SK-N-SH (cell line): ENCODE measurements at regions not wholly inside any gene's neighbourhood (a gene's known extent, or its start where the extent isn't known, plus 50 kb on each side); places are given as distances from the start of the nearest gene placed in this dataset.

Experiments
- CTCF ChIA-PET: fragments of 300-600, 350-600 bp; formaldehyde crosslinking; extraction: SDS; loops from one replicate; lab custom pipeline; 2021; lab: Yijun Ruan, JAX
- POLR2A ChIA-PET: fragments of 350-600 bp; sonication (Branson Sonifier 250); formaldehyde crosslinking; extraction: SDS; loops from one replicate; lab custom pipeline; 2020; ENCODE audit warnings: antibody characterized with exemption, inconsistent platforms; lab: Yijun Ruan, JAX
- DNase-seq: peaks from one replicate; pipeline ENCODE4 v3.0.0; 2012
- H2AFZ ChIP-seq: fragments of 200-600 bp; sonication (generic); 2 replicates; pipeline ENCODE4 v1.8.1; 2016; ENCODE audit warnings: antibody characterized with exemption, mild to moderate bottlenecking, low read depth
- H3F3A ChIP-seq: fragments of 200-600 bp; sonication (generic); replicated peaks from 2 replicates; pipeline ENCODE3; 2016; ENCODE audit warnings: antibody characterized with exemption, mild to moderate bottlenecking; ENCODE audit not compliant: insufficient read depth
- H3K27ac ChIP-seq, 2 experiments: fragments of 200-500 bp in 1 of 2; fragments of 200-600 bp in 1 of 2; sonication (Bioruptor generic) in 1 of 2; sonication (generic), shearing (Covaris generic) in 1 of 2; 2 replicates each; pipeline versions ENCODE4 v1.5.1 to v1.6.1; 2014 to 2016; ENCODE audit warnings: low read depth in 2 of 2, inconsistent platforms in 1 of 2, low read length in 1 of 2, mild to moderate bottlenecking in 1 of 2, mixed read lengths in 1 of 2
- H3K27me3 ChIP-seq: fragments of 200-600 bp; sonication (generic), shearing (Covaris generic); 2 replicates; pipeline ENCODE4 v1.6.1; 2016; ENCODE audit warnings: mixed run types; ENCODE audit not compliant: insufficient read depth
- H3K36me3 ChIP-seq, 2 experiments: fragments of 200-500 bp in 1 of 2; fragments of 200-600 bp in 1 of 2; sonication (Bioruptor generic) in 1 of 2; sonication (generic) in 1 of 2; replicated peaks in 1 of 2; 2 replicates each; pipeline versions ENCODE3 to v1.5.1; 2014 to 2016; ENCODE audit warnings: low read length in 1 of 2, mild to moderate bottlenecking in 1 of 2; ENCODE audit not compliant: insufficient read depth in 2 of 2, control insufficient read depth in 1 of 2
- H3K4me1 ChIP-seq, 2 experiments: fragments of 200-500 bp in 1 of 2; fragments of 200-600 bp in 1 of 2; sonication (Bioruptor generic) in 1 of 2; sonication (generic), shearing (Covaris generic) in 1 of 2; 2 replicates each; pipeline versions ENCODE4 v1.5.1 to v1.6.1; 2014 to 2016; ENCODE audit warnings: low read depth in 1 of 2, low read length in 1 of 2, mixed run types in 1 of 2; ENCODE audit not compliant: insufficient read depth in 2 of 2, control insufficient read depth in 1 of 2
- H3K4me2 ChIP-seq: fragments of 200-600 bp; sonication (generic), shearing (Covaris generic); 2 replicates; pipeline ENCODE4 v1.6.1; 2017; ENCODE audit warnings: mixed run types
- H3K4me3 ChIP-seq, 2 experiments: fragments of 200-500 bp in 1 of 2; fragments of 200-600 bp in 1 of 2; sonication (Bioruptor generic) in 1 of 2; sonication (generic), shearing (Covaris generic) in 1 of 2; 2 replicates each; pipeline versions ENCODE4 v1.5.1 to v1.8.1; 2014 to 2016; ENCODE audit warnings: low read depth in 2 of 2, inconsistent platforms in 1 of 2, low read length in 1 of 2, mild to moderate bottlenecking in 1 of 2, mixed read lengths in 1 of 2, moderate library complexity in 1 of 2
- H3K79me2 ChIP-seq: fragments of 200-600 bp; sonication (generic); 2 replicates; pipeline ENCODE4 v1.8.1; 2017; ENCODE audit warnings: mild to moderate bottlenecking; ENCODE audit not compliant: insufficient read depth
- H3K9ac ChIP-seq: fragments of 200-600 bp; sonication (generic); 2 replicates; pipeline ENCODE4 v1.6.1; 2017; ENCODE audit warnings: mixed run types
- H3K9me2 ChIP-seq: fragments of 200-600 bp; sonication (generic); 2 replicates; pipeline ENCODE4 v1.6.1; 2017; ENCODE audit warnings: mixed run types
- H3K9me3 ChIP-seq: fragments of 200-600 bp; sonication (generic); 2 replicates; pipeline ENCODE4 v1.6.1; 2017; ENCODE audit warnings: mixed run types, mild to moderate bottlenecking, moderate library complexity
- H4K20me1 ChIP-seq: fragments of 200-600 bp; sonication (generic); 2 replicates; pipeline ENCODE4 v1.6.1; 2017; ENCODE audit warnings: mild to moderate bottlenecking, mixed run types; ENCODE audit not compliant: insufficient read depth
- EP300 ChIP-seq, 2 experiments: IDR thresholded peaks; 2 replicates each; pipeline versions ENCODE4 v1.4.0 to v1.6.1; 2012; ENCODE audit warnings: borderline replicate concordance in 1 of 2, low read depth in 1 of 2, low read length in 1 of 2
- EZH2phosphoT487 ChIP-seq: fragments of 200-600 bp; sonication (generic); IDR thresholded peaks from 2 replicates; pipeline ENCODE4 v1.6.1; 2017; ENCODE audit warnings: low read depth, mixed run types, mild to moderate bottlenecking, antibody characterized with exemption, moderate library complexity, borderline replicate concordance
- FOXJ3 ChIP-seq: sonication (generic); formaldehyde crosslinking; IDR thresholded peaks from 2 replicates; pipeline ENCODE4 v1.5.1; 2020; ENCODE audit warnings: mild to moderate bottlenecking, missing genetic modification reagents
- FOXM1 ChIP-seq: IDR thresholded peaks from 2 replicates; pipeline ENCODE4 v1.4.0; 2012; ENCODE audit warnings: low read depth, mild to moderate bottlenecking
- IRF3 ChIP-seq: fragments of 150-350 bp; IDR thresholded peaks from 2 replicates; pipeline ENCODE4 v1.6.1; 2016; ENCODE audit warnings: mild to moderate bottlenecking, low read depth, low read length
- MEF2A ChIP-seq: IDR thresholded peaks from 2 replicates; pipeline ENCODE4 v1.4.0; 2012; ENCODE audit warnings: low read depth, borderline replicate concordance
- MXI1 ChIP-seq: IDR thresholded peaks from 2 replicates; pipeline ENCODE4 v1.6.1; 2012; ENCODE audit warnings: mild to moderate bottlenecking, low read depth, low read length, improper control_type of control experiment
- NFIC ChIP-seq: IDR thresholded peaks from 2 replicates; pipeline ENCODE4 v1.4.0; 2012; ENCODE audit warnings: borderline replicate concordance
- NRF1 ChIP-seq: IDR thresholded peaks from 2 replicates; pipeline ENCODE4 v1.6.1; 2012; ENCODE audit warnings: low read depth, mild to moderate bottlenecking, low read length
- POLR2AphosphoS5 ChIP-seq: IDR thresholded peaks from 2 replicates; pipeline ENCODE4 v1.6.1; 2012; ENCODE audit warnings: low read depth, low read length
- RCOR1 ChIP-seq: fragments of 150-350 bp; IDR thresholded peaks from 2 replicates; pipeline ENCODE4 v1.6.1; 2017; ENCODE audit warnings: antibody characterized with exemption, low read length
- REST ChIP-seq: IDR thresholded peaks from 2 replicates; pipeline ENCODE4 v1.6.1; 2012; ENCODE audit warnings: mild to moderate bottlenecking, low read depth, low read length, moderate library complexity
- RFX5 ChIP-seq: IDR thresholded peaks from 2 replicates; pipeline ENCODE4 v1.6.1; 2012; ENCODE audit warnings: mild to moderate bottlenecking, improper control_type of control experiment, low read length
- RXRA ChIP-seq: IDR thresholded peaks from 2 replicates; pipeline ENCODE4 v1.4.0; 2012; ENCODE audit warnings: low read depth, mild to moderate bottlenecking, borderline replicate concordance
- SIN3A ChIP-seq: IDR thresholded peaks from 2 replicates; pipeline ENCODE4 v1.6.1; 2012; ENCODE audit warnings: low read depth, mild to moderate bottlenecking, low read length, moderate library complexity, borderline replicate concordance
- TCF12 ChIP-seq: IDR thresholded peaks from 2 replicates; pipeline ENCODE4 v1.4.0; 2012
- TEAD4 ChIP-seq: IDR thresholded peaks from 2 replicates; pipeline ENCODE4 v1.4.0; 2012; ENCODE audit warnings: mild to moderate bottlenecking, borderline replicate concordance; ENCODE audit not compliant: insufficient read depth
- USF2 ChIP-seq: fragments of 150-350 bp; IDR thresholded peaks from 2 replicates; pipeline ENCODE4 v1.6.1; 2017; ENCODE audit warnings: antibody characterized with exemption, low read length, low read depth, borderline replicate concordance
- YY1 ChIP-seq: IDR thresholded peaks from 2 replicates; pipeline ENCODE4 v1.4.0; 2012; ENCODE audit warnings: low read depth, mild to moderate bottlenecking
- WGBS: methylation state at CpG from one replicate; pipeline ENCODE4 v1.1.6; 2017; ENCODE audit warnings: low lambda C conversion rate; 5-methylcytosine and 5-hydroxymethylcytosine counted together

DNA sequence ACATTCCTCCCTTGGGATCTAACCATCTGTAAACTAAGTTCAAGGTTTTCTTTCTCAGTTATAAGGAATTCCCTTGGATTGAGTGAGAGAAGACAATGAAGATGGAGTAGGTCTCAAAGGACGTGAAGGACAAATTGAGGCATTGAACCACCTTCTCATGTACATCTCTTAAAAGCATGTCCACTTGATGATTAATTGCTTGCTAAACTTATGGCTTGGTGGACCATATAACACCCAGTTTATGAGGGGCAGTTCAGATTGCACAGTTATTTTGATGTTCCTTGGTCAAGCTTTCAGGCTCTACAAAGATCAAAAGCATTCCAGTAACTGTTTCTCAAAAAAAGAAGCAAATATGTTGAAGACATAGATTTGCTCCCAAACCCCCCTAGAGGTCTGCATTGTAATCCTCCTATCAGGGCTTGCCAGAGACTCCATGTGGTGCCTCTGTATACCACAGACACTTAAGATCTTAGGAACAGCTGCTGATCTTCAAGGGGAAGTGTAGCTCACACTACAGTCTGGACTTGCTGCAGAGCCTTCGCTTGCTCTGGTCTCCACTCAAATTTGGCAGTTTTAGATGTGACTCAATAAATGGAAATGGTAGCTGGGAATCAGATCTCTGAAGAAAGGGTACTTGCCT lies 56.9 kb upstream of the ALDH1A1 start:
- H2AFZ ChIP-seq = no peak overlapping the region
- H3F3A ChIP-seq = no peaks in the 10 kb centered on the region
- no peak for DNase-seq
- no peaks in the 10 kb centered on the region for H4K20me1 ChIP-seq
- H3K9me3 ChIP-seq = no peaks in the 10 kb centered on the region
- no peak overlapping the region for H3K27ac ChIP-seq
- H3K79me2 ChIP-seq = no peaks in the 10 kb centered on the region
- WGBS = 12% methylated on average over 2 of the region's 2 CpGs
- TF ChIP-seq FOXJ3 (CRISPR knock-in tag) (no peak), YY1 (no peak), MEF2A (no peak), RFX5 (no peak), SIN3A (no peak), REST (no peak), EZH2phosphoT487 (no peak), RCOR1 (no peak), TCF12 (no peak), POLR2AphosphoS5 (no peak), FOXM1 (no peak), TEAD4 (no peak), RXRA (no peak), MXI1 (no peak), IRF3 (no peak), EP300 (IDR thresholded peaks at IDR 0.05; ENCODE audit: borderline replicate concordance in 1 of 2, low read depth in 1 of 2, low read length in 1 of 2) (no peak), NFIC (no peak), NRF1 (no peak), USF2 (no peak)
- TF ChIP-seq, all 33 proteins: peak for 0
- Histone ChIP-seq H3K4me2 (no peak overlapping the region), H3K4me1 (no peaks in the 10 kb centered on the region), H3K4me3 (no peak overlapping the region), H3K27me3 (peaks cover 16% of the 10 kb centered on the region; the same call in 1 of the 2 replicates), H3K9me2 (no peaks in the 10 kb centered on the region), H3K9ac (no peak overlapping the region), H3K36me3 (no peaks in the 10 kb centered on the region)
- ChIA-PET POLR2A (no interaction called here), CTCF (interaction anchor here (0.8 kb wide), 1 partner anchor 14 kb away, joined by 3 read pairs; no protein-coding TSS in a partner anchor)
